SK-N-SH (cell line): ENCODE measurements at regions not wholly inside any gene's neighbourhood (a gene's known extent, or its start where the extent isn't known, plus 50 kb on each side); places are given as distances from the start of the nearest gene placed in this dataset.

Experiments
- EZH2phosphoT487 ChIP-seq: fragments of 200-600 bp; sonication (generic); IDR thresholded peaks from 2 replicates; pipeline ENCODE4 v1.6.1; 2017; ENCODE audit warnings: low read depth, mixed run types, mild to moderate bottlenecking, antibody characterized with exemption, moderate library complexity, borderline replicate concordance
- FOXM1 ChIP-seq: IDR thresholded peaks from 2 replicates; pipeline ENCODE4 v1.4.0; 2012; ENCODE audit warnings: low read depth, mild to moderate bottlenecking
- TEAD4 ChIP-seq: IDR thresholded peaks from 2 replicates; pipeline ENCODE4 v1.4.0; 2012; ENCODE audit warnings: mild to moderate bottlenecking, borderline replicate concordance; ENCODE audit not compliant: insufficient read depth
- TF ChIP-seq, protein P1 (sequence below): fragments of 200-600 bp; sonication (generic); IDR thresholded peaks from 2 replicates; pipeline ENCODE4 v1.6.1; 2017; ENCODE audit warnings: antibody characterized with exemption, mild to moderate bottlenecking, moderate library complexity
- TF ChIP-seq, protein P2 (sequence below): IDR thresholded peaks from 2 replicates; pipeline ENCODE4 v1.6.1; 2012; ENCODE audit warnings: mild to moderate bottlenecking, low read depth, low read length, moderate library complexity

DNA sequence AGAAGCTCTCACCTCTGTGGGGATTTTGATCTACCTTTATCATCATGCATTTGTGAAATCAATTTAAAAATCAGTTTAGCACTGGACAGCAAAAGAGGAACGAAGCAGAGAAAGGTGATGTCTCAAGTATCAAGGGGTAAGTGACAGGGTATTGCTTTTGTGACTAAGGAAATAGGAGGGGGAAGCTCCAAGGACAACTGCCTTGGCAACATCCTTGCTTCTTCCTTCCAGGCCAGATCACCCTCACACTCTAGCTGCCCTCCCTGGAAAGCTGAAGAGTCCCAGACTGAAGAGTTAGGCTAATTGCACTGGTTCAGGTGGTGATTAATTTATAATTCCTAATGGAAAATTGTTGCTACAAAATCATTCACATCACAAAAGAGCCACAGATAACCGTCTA lies 859.1 kb upstream of the ACVR2A start:
- TF ChIP-seq, protein P1, sequence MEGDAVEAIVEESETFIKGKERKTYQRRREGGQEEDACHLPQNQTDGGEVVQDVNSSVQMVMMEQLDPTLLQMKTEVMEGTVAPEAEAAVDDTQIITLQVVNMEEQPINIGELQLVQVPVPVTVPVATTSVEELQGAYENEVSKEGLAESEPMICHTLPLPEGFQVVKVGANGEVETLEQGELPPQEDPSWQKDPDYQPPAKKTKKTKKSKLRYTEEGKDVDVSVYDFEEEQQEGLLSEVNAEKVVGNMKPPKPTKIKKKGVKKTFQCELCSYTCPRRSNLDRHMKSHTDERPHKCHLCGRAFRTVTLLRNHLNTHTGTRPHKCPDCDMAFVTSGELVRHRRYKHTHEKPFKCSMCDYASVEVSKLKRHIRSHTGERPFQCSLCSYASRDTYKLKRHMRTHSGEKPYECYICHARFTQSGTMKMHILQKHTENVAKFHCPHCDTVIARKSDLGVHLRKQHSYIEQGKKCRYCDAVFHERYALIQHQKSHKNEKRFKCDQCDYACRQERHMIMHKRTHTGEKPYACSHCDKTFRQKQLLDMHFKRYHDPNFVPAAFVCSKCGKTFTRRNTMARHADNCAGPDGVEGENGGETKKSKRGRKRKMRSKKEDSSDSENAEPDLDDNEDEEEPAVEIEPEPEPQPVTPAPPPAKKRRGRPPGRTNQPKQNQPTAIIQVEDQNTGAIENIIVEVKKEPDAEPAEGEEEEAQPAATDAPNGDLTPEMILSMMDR: no peak
- no peak for TF ChIP-seq TEAD4
- TF ChIP-seq, protein P2, sequence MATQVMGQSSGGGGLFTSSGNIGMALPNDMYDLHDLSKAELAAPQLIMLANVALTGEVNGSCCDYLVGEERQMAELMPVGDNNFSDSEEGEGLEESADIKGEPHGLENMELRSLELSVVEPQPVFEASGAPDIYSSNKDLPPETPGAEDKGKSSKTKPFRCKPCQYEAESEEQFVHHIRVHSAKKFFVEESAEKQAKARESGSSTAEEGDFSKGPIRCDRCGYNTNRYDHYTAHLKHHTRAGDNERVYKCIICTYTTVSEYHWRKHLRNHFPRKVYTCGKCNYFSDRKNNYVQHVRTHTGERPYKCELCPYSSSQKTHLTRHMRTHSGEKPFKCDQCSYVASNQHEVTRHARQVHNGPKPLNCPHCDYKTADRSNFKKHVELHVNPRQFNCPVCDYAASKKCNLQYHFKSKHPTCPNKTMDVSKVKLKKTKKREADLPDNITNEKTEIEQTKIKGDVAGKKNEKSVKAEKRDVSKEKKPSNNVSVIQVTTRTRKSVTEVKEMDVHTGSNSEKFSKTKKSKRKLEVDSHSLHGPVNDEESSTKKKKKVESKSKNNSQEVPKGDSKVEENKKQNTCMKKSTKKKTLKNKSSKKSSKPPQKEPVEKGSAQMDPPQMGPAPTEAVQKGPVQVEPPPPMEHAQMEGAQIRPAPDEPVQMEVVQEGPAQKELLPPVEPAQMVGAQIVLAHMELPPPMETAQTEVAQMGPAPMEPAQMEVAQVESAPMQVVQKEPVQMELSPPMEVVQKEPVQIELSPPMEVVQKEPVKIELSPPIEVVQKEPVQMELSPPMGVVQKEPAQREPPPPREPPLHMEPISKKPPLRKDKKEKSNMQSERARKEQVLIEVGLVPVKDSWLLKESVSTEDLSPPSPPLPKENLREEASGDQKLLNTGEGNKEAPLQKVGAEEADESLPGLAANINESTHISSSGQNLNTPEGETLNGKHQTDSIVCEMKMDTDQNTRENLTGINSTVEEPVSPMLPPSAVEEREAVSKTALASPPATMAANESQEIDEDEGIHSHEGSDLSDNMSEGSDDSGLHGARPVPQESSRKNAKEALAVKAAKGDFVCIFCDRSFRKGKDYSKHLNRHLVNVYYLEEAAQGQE: no peak
- TF ChIP-seq EZH2phosphoT487: no peak
- TF ChIP-seq FOXM1: no peak
